ENCODE measurements at regions not wholly inside any gene's neighbourhood (a gene's known extent, or its start where the extent isn't known, plus 50 kb on each side); places are given as distances from the start of the nearest gene placed in this dataset.

DNA sequence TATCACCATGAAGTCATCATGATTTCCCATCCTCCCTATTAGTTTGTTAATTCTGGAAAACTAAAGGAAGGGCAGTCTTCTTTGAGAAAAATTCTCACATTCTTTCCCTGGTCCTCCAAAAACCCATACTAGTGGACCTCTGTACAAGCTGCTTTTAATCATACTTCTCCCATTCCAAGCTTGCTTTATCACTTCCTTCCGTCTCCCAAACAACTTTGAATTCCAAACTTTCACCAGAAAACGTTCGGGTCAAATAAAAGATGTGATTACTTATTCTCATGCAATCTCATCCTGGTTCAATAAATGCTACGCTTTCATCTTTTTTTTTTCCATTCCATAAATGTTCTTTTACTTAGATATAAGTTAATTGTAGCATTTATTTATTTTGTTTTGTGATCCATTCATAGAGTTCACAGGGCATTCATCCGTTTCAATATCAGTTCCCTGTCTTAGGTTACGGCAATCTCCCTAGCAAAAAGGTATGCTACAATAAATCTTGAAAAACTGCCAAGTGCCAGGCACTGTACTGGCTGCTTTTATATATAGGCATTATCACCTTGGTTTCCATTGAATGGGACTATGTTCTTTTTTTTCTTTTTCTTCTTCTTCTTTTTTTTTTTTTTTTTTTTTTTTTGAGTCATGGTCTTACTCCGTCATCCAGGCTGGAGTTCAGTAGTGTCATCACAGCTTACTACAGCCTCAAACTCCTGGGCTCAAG is 100.2 kb upstream of the GREM2 start:
- WGBS, 2 donors = 80 to 81% methylated on average over 7 of the region's 7 CpGs
- H3K4me3 ChIP-seq = no peak overlapping the region
- no peak overlapping the region for H3K27ac ChIP-seq
- no peaks in the 10 kb centered on the region for H3K27me3 ChIP-seq
- no peaks in the 10 kb centered on the region for H3K4me1 ChIP-seq
- H3K36me3 ChIP-seq (ENCODE audit: low read depth, missing control alignments) = no peaks in the 10 kb centered on the region
- H3K9me3 ChIP-seq = no peaks in the 10 kb centered on the region
- TF ChIP-seq, protein P1, sequence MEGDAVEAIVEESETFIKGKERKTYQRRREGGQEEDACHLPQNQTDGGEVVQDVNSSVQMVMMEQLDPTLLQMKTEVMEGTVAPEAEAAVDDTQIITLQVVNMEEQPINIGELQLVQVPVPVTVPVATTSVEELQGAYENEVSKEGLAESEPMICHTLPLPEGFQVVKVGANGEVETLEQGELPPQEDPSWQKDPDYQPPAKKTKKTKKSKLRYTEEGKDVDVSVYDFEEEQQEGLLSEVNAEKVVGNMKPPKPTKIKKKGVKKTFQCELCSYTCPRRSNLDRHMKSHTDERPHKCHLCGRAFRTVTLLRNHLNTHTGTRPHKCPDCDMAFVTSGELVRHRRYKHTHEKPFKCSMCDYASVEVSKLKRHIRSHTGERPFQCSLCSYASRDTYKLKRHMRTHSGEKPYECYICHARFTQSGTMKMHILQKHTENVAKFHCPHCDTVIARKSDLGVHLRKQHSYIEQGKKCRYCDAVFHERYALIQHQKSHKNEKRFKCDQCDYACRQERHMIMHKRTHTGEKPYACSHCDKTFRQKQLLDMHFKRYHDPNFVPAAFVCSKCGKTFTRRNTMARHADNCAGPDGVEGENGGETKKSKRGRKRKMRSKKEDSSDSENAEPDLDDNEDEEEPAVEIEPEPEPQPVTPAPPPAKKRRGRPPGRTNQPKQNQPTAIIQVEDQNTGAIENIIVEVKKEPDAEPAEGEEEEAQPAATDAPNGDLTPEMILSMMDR (IDR thresholded peaks at IDR 0.05) = no peak
- no peak for TF ChIP-seq POLR2A (IDR thresholded peaks at IDR 0.05)
- DNase-seq = no peak
- intact Hi-C loops (cut with DNase I; ENCODE audit: low total_unique reads) = no loop called here

DNA sequence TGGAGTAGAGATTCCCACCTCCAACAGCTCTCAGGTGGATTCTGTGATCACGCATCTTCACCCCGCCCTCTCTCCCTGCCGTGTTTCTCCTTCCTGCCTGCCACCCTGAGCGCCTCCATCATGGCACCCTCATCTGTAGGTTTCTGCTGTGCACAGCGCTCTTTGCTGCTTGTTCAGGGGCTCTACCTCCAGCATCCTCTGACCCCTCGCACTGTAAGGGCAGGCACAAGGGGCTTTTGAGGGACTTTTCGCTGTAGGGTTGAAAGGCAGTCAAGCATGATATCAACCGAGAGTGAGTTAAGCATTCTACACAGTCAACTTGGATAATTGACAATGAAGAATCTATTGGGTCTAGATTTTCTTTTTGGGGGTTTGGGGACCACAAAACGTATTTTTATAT is 99.1 kb upstream of the GREM2 start:
- Histone ChIP-seq H3K27me3 (no peaks in the 10 kb centered on the region), H3K4me1 (no peaks in the 10 kb centered on the region), H3K27ac (no peak overlapping the region), H3K36me3 (ENCODE audit: low read depth, missing control alignments) (no peaks in the 10 kb centered on the region), H3K9me3 (no peaks in the 10 kb centered on the region), H3K4me3 (no peak overlapping the region)
- no peak for TF ChIP-seq POLR2A (IDR thresholded peaks at IDR 0.05)
- TF ChIP-seq, protein P1 (IDR thresholded peaks at IDR 0.05) = no peak
- intact Hi-C loops (cut with DNase I; ENCODE audit: low total_unique reads) = no loop called here
- WGBS, 2 donors = 63 to 68% methylated on average over 8 to 9 of the region's 9 CpGs
- DNase-seq = no peak

DNA sequence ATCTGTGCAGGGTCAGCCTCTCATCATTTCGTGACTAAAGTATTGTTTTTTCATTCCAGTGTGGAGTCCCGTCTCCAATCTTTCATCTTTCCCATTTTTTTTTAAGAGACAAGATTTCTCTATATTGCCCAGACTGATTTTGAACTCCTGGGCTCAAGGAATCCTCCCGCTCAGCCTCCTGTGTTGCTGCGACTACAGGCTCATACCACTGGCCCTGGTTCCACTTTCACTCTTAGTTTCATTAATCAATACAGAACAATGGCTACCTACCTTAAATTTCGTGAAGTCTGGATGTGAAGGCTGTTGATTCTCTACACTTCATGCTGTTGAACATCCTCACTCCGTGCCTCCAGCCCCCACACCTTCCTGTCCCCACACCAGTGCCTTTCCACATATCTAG is 97.7 kb upstream of the GREM2 start:
- DNase-seq = no peak
- H3K27me3 ChIP-seq = no peaks in the 10 kb centered on the region
- no peak overlapping the region for H3K27ac ChIP-seq
- no peaks in the 10 kb centered on the region for H3K9me3 ChIP-seq
- intact Hi-C loops (cut with DNase I; ENCODE audit: low total_unique reads) = no loop called here
- H3K36me3 ChIP-seq (ENCODE audit: low read depth, missing control alignments) = no peaks in the 10 kb centered on the region
- TF ChIP-seq POLR2A (IDR thresholded peaks at IDR 0.05) = no peak
- TF ChIP-seq, protein P1 (IDR thresholded peaks at IDR 0.05) = no peak
- no peaks in the 10 kb centered on the region for H3K4me1 ChIP-seq
- WGBS, 2 donors = 74 to 78% methylated on average over 6 of the region's 6 CpGs
- no peak overlapping the region for H3K4me3 ChIP-seq

DNA sequence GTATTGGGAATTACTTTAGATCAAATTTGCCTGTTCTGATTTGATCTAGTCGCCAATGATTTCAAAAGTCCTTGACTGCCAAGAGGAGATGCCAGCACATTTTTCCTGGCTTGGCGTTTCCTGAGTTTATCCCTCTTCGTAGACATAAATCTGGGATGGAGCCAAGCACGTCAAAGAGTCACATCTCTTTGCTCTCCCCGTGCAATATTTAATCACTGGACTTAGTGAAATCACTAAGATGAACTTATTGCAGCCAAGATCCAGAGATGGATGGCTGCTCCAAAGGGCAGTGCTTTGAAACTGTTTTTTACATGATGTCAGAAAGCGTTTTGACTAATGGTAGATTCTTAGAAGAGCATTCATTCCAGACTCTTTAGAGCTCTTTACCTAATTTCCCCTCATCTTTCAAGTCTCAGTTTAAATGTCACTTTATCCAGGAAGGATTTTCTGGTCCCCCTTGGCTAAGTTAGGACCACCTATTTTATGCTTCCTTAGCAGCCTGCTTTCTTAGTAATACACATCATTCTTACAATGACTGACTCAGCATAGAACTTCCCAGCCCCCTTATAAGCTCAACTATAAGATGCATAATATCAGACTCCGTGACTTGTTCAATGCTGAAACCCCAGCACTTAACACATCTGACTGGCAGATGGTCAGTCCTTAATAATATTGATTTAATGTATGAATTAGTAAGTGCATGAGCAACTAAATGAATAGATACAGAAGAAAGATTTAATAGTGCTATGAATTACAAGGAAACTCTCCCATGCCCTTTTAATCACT is 94.4 kb upstream of the GREM2 start:
- H3K36me3 ChIP-seq (ENCODE audit: low read depth, missing control alignments) = no peaks in the 10 kb centered on the region
- H3K27ac ChIP-seq = no peak overlapping the region
- no peaks in the 10 kb centered on the region for H3K9me3 ChIP-seq
- no peak for TF ChIP-seq POLR2A (IDR thresholded peaks at IDR 0.05)
- TF ChIP-seq, protein P1 (IDR thresholded peaks at IDR 0.05) = no peak
- intact Hi-C loops (cut with DNase I; ENCODE audit: low total_unique reads) = no loop called here
- H3K27me3 ChIP-seq = no peaks in the 10 kb centered on the region
- 54 to 63% methylated on average over 7 of the region's 7 CpGs for WGBS, 2 donors
- H3K4me1 ChIP-seq = no peaks in the 10 kb centered on the region
- DNase-seq = no peak
- H3K4me3 ChIP-seq = no peak overlapping the region

All from testis (tissue), 2 donors.